ENCODE measurements at regions not wholly inside any gene's neighbourhood (a gene's known extent, or its start where the extent isn't known, plus 50 kb on each side); places are given as distances from the start of the nearest gene placed in this dataset.

- Histone ChIP-seq H3K4me2 (ENCODE audit: low read length) (no peak overlapping the region), H3K4me3 (replicated peaks in 1 of 2; ENCODE audit: low read depth in 1 of 2, low read length in 2 of 2) (no peak overlapping the region), H3K9ac (ENCODE audit: low read length) (no peak overlapping the region), H3K27me3 (ENCODE audit: insufficient read depth, low read length) (no peaks in the 10 kb centered on the region), H3K9me3 (ENCODE audit: control insufficient read depth in 1 of 2, insufficient read depth in 1 of 2, low read depth in 1 of 2, low read length in 2 of 2) (no peaks in the 10 kb centered on the region), H2AFZ (ENCODE audit: low read depth, low read length, poor library complexity, severe bottlenecking) (no peak overlapping the region), H3K4me1 (ENCODE audit: control insufficient read depth in 1 of 2, insufficient read depth in 2 of 2, low read length in 2 of 2) (no peaks in the 10 kb centered on the region), H3K79me2 (ENCODE audit: insufficient read depth, low read length) (no peaks in the 10 kb centered on the region), H3K27ac (ENCODE audit: low read depth, low read length) (no peak overlapping the region), H3K36me3 (ENCODE audit: control insufficient read depth in 1 of 2, insufficient read depth in 2 of 2, low read length in 2 of 2) (no peaks in the 10 kb centered on the region), H3K9me2 (ENCODE audit: insufficient read depth) (no peaks in the 10 kb centered on the region), H4K20me1 (ENCODE audit: insufficient read depth) (no peaks in the 10 kb centered on the region)
- POLR2A ChIA-PET: no interaction called here
- intact Hi-C loops (cut with micrococcal nuclease): no loop called here
- ATAC-seq (no peak), DNase-seq (ENCODE audit: low read depth, low spot score) (no peak)
- CTCF ChIA-PET: no interaction called here
- RAD21 ChIA-PET (ENCODE audit: low non-redundant PET in 1 of 2, low total read pairs in 2 of 2, uncharacterized antibody in 2 of 2, unreplicated experiment in 2 of 2): no interaction called here
- BruUV-seq (replicated peaks): no TSS peak
- TF ChIP-seq ZNF274 (IDR thresholded peaks at IDR 0.05; ENCODE audit: low read depth, low read length) (no peak), FOSL1 (IDR thresholded peaks at IDR 0.05; ENCODE audit: low read depth) (no peak), SIN3A (IDR thresholded peaks at IDR 0.05; ENCODE audit: low read depth) (no peak), POLR2A (IDR thresholded peaks at IDR 0.05; ENCODE audit: borderline replicate concordance, extremely low read depth, insufficient read depth, insufficient read length) (no peak), ELF1 (IDR thresholded peaks at IDR 0.05; ENCODE audit: borderline replicate concordance, low read depth) (no peak), YY1 (IDR thresholded peaks at IDR 0.05; ENCODE audit: extremely low read depth, insufficient replicate concordance, low read depth, low read length) (no peak), POLR2AphosphoS5 (IDR thresholded peaks at IDR 0.05; ENCODE audit: low read depth, low read length) (no peak), TCF7L2 (IDR thresholded peaks at IDR 0.05; ENCODE audit: borderline replicate concordance, extremely low read depth, insufficient read depth, insufficient read length) (no peak), EZH2 (IDR thresholded peaks at IDR 0.05) (no peak), RAD21 (IDR thresholded peaks at IDR 0.05; ENCODE audit: low read depth) (no peak), CEBPB (IDR thresholded peaks at IDR 0.05; ENCODE audit: low read depth) (no peak), EGR1 (IDR thresholded peaks at IDR 0.05; ENCODE audit: low read depth) (no peak), EZH2phosphoT487 (IDR thresholded peaks at IDR 0.05; ENCODE audit: borderline replicate concordance) (no peak), SP1 (IDR thresholded peaks at IDR 0.05; ENCODE audit: low read depth) (no peak), SRF (IDR thresholded peaks at IDR 0.05; ENCODE audit: low read depth) (no peak), JUND (IDR thresholded peaks at IDR 0.05) (no peak), ZFX (IDR thresholded peaks at IDR 0.05) (no peak)
- TF ChIP-seq, protein P1, sequence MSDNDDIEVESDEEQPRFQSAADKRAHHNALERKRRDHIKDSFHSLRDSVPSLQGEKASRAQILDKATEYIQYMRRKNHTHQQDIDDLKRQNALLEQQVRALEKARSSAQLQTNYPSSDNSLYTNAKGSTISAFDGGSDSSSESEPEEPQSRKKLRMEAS (IDR thresholded peaks at IDR 0.05): no peak
- TF ChIP-seq, protein P2, sequence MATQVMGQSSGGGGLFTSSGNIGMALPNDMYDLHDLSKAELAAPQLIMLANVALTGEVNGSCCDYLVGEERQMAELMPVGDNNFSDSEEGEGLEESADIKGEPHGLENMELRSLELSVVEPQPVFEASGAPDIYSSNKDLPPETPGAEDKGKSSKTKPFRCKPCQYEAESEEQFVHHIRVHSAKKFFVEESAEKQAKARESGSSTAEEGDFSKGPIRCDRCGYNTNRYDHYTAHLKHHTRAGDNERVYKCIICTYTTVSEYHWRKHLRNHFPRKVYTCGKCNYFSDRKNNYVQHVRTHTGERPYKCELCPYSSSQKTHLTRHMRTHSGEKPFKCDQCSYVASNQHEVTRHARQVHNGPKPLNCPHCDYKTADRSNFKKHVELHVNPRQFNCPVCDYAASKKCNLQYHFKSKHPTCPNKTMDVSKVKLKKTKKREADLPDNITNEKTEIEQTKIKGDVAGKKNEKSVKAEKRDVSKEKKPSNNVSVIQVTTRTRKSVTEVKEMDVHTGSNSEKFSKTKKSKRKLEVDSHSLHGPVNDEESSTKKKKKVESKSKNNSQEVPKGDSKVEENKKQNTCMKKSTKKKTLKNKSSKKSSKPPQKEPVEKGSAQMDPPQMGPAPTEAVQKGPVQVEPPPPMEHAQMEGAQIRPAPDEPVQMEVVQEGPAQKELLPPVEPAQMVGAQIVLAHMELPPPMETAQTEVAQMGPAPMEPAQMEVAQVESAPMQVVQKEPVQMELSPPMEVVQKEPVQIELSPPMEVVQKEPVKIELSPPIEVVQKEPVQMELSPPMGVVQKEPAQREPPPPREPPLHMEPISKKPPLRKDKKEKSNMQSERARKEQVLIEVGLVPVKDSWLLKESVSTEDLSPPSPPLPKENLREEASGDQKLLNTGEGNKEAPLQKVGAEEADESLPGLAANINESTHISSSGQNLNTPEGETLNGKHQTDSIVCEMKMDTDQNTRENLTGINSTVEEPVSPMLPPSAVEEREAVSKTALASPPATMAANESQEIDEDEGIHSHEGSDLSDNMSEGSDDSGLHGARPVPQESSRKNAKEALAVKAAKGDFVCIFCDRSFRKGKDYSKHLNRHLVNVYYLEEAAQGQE (IDR thresholded peaks at IDR 0.05; ENCODE audit: low read depth): no peak
Measured at GRCh38 chr1:193971595-193971994, 785.2 kb upstream of the B3GALT2 start.

Measured in HCT116 (cell line).